Erythroblast (primary cell): ENCODE measurements at regions not wholly inside any gene's neighbourhood (a gene's known extent, or its start where the extent isn't known, plus 50 kb on each side); places are given as distances from the start of the nearest gene placed in this dataset.

Source experiments
- GATA1 ChIP-seq: IDR thresholded peaks from 2 replicates; pipeline ENCODE4 v1.6.1; 2011; ENCODE audit warnings: low read depth, mild to moderate bottlenecking, control low read depth, low read length, moderate library complexity
- POLR2A ChIP-seq: IDR thresholded peaks from 2 replicates; pipeline ENCODE4 v1.6.1; 2011; ENCODE audit warnings: mild to moderate bottlenecking, low read length

DNA sequence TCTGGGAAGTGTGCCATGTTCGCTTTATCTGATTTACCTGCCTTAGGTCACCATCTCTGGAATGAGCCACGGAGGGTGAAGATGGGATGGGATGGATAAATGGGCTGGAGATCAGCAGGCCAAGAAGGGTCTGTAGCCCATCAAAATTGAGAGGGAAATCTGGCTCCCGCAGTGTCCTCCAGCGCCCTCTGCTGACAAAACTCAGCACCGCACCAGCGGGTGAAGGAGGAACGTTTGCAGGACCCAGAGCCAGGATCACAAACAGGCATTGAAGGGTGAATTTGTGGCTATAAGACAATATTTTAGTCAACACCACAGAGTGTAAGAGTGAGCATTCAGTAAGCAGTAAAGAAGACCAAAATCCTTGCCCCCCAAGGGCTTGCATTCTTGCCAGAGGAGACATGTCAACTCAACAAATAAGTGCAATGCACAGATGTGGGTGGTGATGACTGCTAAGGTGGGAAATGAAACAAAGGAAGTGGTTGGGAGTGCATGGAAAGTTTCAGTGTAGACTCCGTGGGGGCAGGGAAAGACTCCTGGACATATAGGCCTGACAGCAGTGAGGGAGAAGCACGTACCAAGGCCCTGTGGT, 124.4 kb downstream of the TENT4A start:
- TF ChIP-seq POLR2A (no peak), GATA1 (no peak)
